ENCODE measurements at regions not wholly inside any gene's neighbourhood (a gene's known extent, or its start where the extent isn't known, plus 50 kb on each side); places are given as distances from the start of the nearest gene placed in this dataset.

- TF ChIP-seq CTCF (IDR thresholded peaks at IDR 0.05) (no peak), POLR2A (IDR thresholded peaks at IDR 0.05) (no peak)
These were observed 101.5 kb upstream of the IL12A start for GRCh38 chr3:159887168-159887567.
